ENCODE measurements at regions not wholly inside any gene's neighbourhood (a gene's known extent, or its start where the extent isn't known, plus 50 kb on each side); places are given as distances from the start of the nearest gene placed in this dataset.

DNA sequence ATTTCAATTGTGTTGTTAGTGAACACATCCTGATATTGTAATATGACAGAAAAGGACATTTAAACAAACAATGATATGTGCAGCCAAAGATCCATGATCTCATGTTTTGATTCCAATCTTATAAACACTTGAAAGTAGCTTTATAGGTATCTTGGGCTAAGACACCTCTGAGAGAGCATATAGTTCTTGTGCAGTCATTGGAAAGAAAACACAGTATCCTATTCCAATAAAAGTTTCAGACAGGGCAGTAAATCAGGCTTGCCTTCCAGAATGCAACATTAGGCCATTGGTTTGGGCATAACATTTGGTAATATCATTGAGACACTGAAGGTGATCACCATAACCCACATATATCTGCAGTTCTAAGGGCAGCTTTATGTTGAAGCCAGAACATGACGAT lies 188.3 kb upstream of the HCCS start:
- H3K23ac ChIP-seq (ENCODE audit: low read length), result no peak overlapping the region
- no peaks in the 10 kb centered on the region for H3K27me3 ChIP-seq (ENCODE audit: insufficient read depth, low read length)
- H2AK5ac ChIP-seq (ENCODE audit: low read length), result no peak overlapping the region
- no peak overlapping the region for H3K9ac ChIP-seq (ENCODE audit: low read length)
- H4K91ac ChIP-seq (ENCODE audit: low read depth, low read length), result no peak overlapping the region
- no peaks in the 10 kb centered on the region for H3K9me3 ChIP-seq (ENCODE audit: insufficient read depth, low read depth, low read length)
- no peak overlapping the region for H2BK5ac ChIP-seq (ENCODE audit: low read depth, low read length, poor library complexity)
- H3K79me1 ChIP-seq (ENCODE audit: low read length), result no peaks in the 10 kb centered on the region
- H3K36me3 ChIP-seq (ENCODE audit: control insufficient read depth in 1 of 2, insufficient read depth in 2 of 2, low read length in 2 of 2), result no peaks in the 10 kb centered on the region
- WGBS (ENCODE audit: extremely low coverage, insufficient coverage, insufficient read length), result no CpG with 5 or more reads among the region's 1 CpG
- H3K27ac ChIP-seq (ENCODE audit: low read depth, low read length), result no peak overlapping the region
- no peak overlapping the region for H3K4me2 ChIP-seq (ENCODE audit: low read length)
- H3K18ac ChIP-seq (ENCODE audit: low read length), result no peak overlapping the region
- no peak overlapping the region for H2AFZ ChIP-seq (ENCODE audit: insufficient read depth, low read length, poor library complexity)
- DNase-seq, result no peak
- H3K4me3 ChIP-seq (ENCODE audit: low read depth, low read length), result no peak overlapping the region
- H4K12ac ChIP-seq (ENCODE audit: low read depth, low read length), result no peak overlapping the region
- H4K8ac ChIP-seq (ENCODE audit: low read depth, low read length), result no peak overlapping the region
- H3K14ac ChIP-seq (ENCODE audit: low read length), result no peak overlapping the region
- peaks cover 2 to 4% of the 10 kb centered on the region in 2 experiments for H3K4me1 ChIP-seq (ENCODE audit: control insufficient read depth in 1 of 2, insufficient read depth in 2 of 2, low read length in 2 of 2)
- H2BK12ac ChIP-seq (ENCODE audit: low read length), result no peak overlapping the region
- no peak overlapping the region for H2BK120ac ChIP-seq (ENCODE audit: insufficient read depth, low read length, poor library complexity)
- H3K79me2 ChIP-seq (ENCODE audit: control insufficient read depth, insufficient read depth, low read length, poor library complexity), result peaks cover 1% of the 10 kb centered on the region
- H3K4ac ChIP-seq (ENCODE audit: low read depth, low read length), result no peak overlapping the region

DNA sequence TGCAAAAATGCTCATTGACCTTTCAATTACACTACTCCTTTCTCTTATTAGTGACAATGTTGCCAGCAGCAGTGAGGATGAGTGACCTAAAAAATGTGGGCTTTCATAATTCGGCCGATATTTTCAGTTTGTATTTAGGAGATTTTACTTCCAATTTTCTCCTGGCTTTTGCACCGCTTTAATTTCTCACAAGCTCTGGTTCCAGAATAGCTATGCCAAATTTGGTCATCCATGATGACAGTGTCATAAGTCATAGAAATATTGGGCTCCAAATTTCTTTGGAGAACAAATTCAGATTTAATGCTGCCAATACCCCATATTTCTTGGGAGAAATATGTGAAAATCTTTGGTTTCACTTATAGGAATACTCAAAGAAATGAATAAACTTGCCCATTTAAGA lies 187.7 kb upstream of the HCCS start:
- Histone ChIP-seq H3K79me1 (ENCODE audit: low read length) (no peaks in the 10 kb centered on the region), H3K4me2 (ENCODE audit: low read length) (no peak overlapping the region), H2BK12ac (ENCODE audit: low read length) (no peak overlapping the region), H4K91ac (ENCODE audit: low read depth, low read length) (no peak overlapping the region), H3K4me3 (ENCODE audit: low read depth, low read length) (no peak overlapping the region), H3K27me3 (ENCODE audit: insufficient read depth, low read length) (no peaks in the 10 kb centered on the region), H2BK120ac (ENCODE audit: insufficient read depth, low read length, poor library complexity) (no peak overlapping the region), H3K4ac (ENCODE audit: low read depth, low read length) (no peak overlapping the region), H3K18ac (ENCODE audit: low read length) (no peak overlapping the region), H3K9ac (ENCODE audit: low read length) (no peak overlapping the region), H3K36me3 (ENCODE audit: control insufficient read depth in 1 of 2, insufficient read depth in 2 of 2, low read length in 2 of 2) (no peaks in the 10 kb centered on the region), H4K12ac (ENCODE audit: low read depth, low read length) (no peak overlapping the region), H3K23ac (ENCODE audit: low read length) (no peak overlapping the region), H3K79me2 (ENCODE audit: control insufficient read depth, insufficient read depth, low read length, poor library complexity) (peaks cover 1% of the 10 kb centered on the region), H2BK5ac (ENCODE audit: low read depth, low read length, poor library complexity) (no peak overlapping the region), H3K9me3 (ENCODE audit: insufficient read depth, low read depth, low read length) (no peaks in the 10 kb centered on the region), H2AK5ac (ENCODE audit: low read length) (no peak overlapping the region), H3K14ac (ENCODE audit: low read length) (no peak overlapping the region), H3K27ac (ENCODE audit: low read depth, low read length) (no peak overlapping the region), H3K4me1 (ENCODE audit: control insufficient read depth in 1 of 2, insufficient read depth in 2 of 2, low read length in 2 of 2) (peaks cover 2 to 4% of the 10 kb centered on the region in 2 experiments), H4K8ac (ENCODE audit: low read depth, low read length) (no peak overlapping the region), H2AFZ (ENCODE audit: insufficient read depth, low read length, poor library complexity) (no peak overlapping the region)
- DNase-seq, result no peak
- WGBS (ENCODE audit: extremely low coverage, insufficient coverage, insufficient read length), result no CpG with 5 or more reads among the region's 3 CpGs

DNA sequence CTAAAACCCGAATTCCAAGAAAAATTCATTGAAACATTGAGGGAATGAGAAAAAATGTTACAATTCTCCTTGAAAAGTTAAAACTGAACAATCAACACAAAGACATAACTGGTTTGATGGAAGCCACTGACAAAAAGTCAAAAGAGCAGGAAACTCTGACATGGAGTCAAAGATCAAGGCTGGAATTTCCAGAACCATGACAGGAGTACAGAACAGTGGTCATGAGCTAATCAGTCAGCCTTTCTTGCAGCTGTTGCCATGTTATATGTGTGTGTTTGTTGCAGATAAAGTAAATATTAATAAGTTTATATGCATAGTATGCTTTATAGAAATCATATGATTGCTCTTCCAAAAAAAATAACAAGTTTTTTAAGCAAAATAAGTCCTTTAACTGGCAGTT lies 184.7 kb upstream of the HCCS start:
- Histone ChIP-seq H3K14ac (ENCODE audit: low read length) (no peak overlapping the region), H2BK12ac (ENCODE audit: low read length) (no peak overlapping the region), H3K4me3 (ENCODE audit: low read depth, low read length) (no peak overlapping the region), H3K4me2 (ENCODE audit: low read length) (no peak overlapping the region), H4K12ac (ENCODE audit: low read depth, low read length) (no peak overlapping the region), H3K36me3 (ENCODE audit: control insufficient read depth in 1 of 2, insufficient read depth in 2 of 2, low read length in 2 of 2) (no peaks in the 10 kb centered on the region), H2BK120ac (ENCODE audit: insufficient read depth, low read length, poor library complexity) (no peak overlapping the region), H3K79me2 (ENCODE audit: control insufficient read depth, insufficient read depth, low read length, poor library complexity) (peaks cover 1% of the 10 kb centered on the region), H3K27me3 (ENCODE audit: insufficient read depth, low read length) (no peaks in the 10 kb centered on the region), H4K8ac (ENCODE audit: low read depth, low read length) (no peak overlapping the region), H3K4me1 (ENCODE audit: control insufficient read depth in 1 of 2, insufficient read depth in 2 of 2, low read length in 2 of 2) (peaks cover 2 to 4% of the 10 kb centered on the region in 2 experiments), H3K79me1 (ENCODE audit: low read length) (no peaks in the 10 kb centered on the region), H3K4ac (ENCODE audit: low read depth, low read length) (no peak overlapping the region), H3K9me3 (ENCODE audit: insufficient read depth, low read depth, low read length) (no peaks in the 10 kb centered on the region), H2BK5ac (ENCODE audit: low read depth, low read length, poor library complexity) (no peak overlapping the region), H3K27ac (ENCODE audit: low read depth, low read length) (no peak overlapping the region), H3K23ac (ENCODE audit: low read length) (no peak overlapping the region), H2AK5ac (ENCODE audit: low read length) (no peak overlapping the region), H4K91ac (ENCODE audit: low read depth, low read length) (no peak overlapping the region), H3K9ac (ENCODE audit: low read length) (no peak overlapping the region), H3K18ac (ENCODE audit: low read length) (no peak overlapping the region), H2AFZ (ENCODE audit: insufficient read depth, low read length, poor library complexity) (no peak overlapping the region)
- WGBS (ENCODE audit: extremely low coverage, insufficient coverage, insufficient read length), result no CpG with 5 or more reads among the region's 1 CpG
- no peak for DNase-seq

DNA sequence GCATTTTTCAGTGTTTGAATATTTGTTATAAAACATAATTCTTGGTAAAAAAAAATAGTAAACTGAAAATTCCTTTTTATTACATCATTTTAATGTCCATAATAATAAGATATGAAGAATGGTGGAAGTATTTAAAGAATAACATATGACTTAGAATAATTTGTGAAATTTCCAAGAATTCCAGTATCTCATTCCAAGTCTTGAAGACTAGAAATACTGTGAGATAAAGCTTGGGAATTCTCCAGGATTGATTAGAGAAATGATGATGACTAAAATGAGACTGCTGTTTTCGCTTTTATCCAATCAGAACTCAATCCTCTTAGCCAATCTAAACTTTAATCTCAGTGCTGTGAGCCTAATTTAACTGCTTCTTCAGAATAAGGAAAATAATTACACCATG lies 184.2 kb upstream of the HCCS start:
- no peak overlapping the region for H3K4me2 ChIP-seq (ENCODE audit: low read length)
- H3K9ac ChIP-seq (ENCODE audit: low read length), result no peak overlapping the region
- H4K12ac ChIP-seq (ENCODE audit: low read depth, low read length), result no peak overlapping the region
- no peak overlapping the region for H3K14ac ChIP-seq (ENCODE audit: low read length)
- H2BK12ac ChIP-seq (ENCODE audit: low read length), result no peak overlapping the region
- no peak for DNase-seq
- H3K4ac ChIP-seq (ENCODE audit: low read depth, low read length), result no peak overlapping the region
- H2BK120ac ChIP-seq (ENCODE audit: insufficient read depth, low read length, poor library complexity), result no peak overlapping the region
- no peaks in the 10 kb centered on the region for H3K27me3 ChIP-seq (ENCODE audit: insufficient read depth, low read length)
- no peak overlapping the region for H2BK5ac ChIP-seq (ENCODE audit: low read depth, low read length, poor library complexity)
- H3K9me3 ChIP-seq (ENCODE audit: insufficient read depth, low read depth, low read length), result no peaks in the 10 kb centered on the region
- no peak overlapping the region for H4K91ac ChIP-seq (ENCODE audit: low read depth, low read length)
- no peak overlapping the region for H2AFZ ChIP-seq (ENCODE audit: insufficient read depth, low read length, poor library complexity)
- H3K4me1 ChIP-seq (ENCODE audit: control insufficient read depth in 1 of 2, insufficient read depth in 2 of 2, low read length in 2 of 2), result peaks cover 2 to 4% of the 10 kb centered on the region in 2 experiments
- H3K23ac ChIP-seq (ENCODE audit: low read length), result no peak overlapping the region
- H3K79me1 ChIP-seq (ENCODE audit: low read length), result no peaks in the 10 kb centered on the region
- no peak overlapping the region for H4K8ac ChIP-seq (ENCODE audit: low read depth, low read length)
- H3K18ac ChIP-seq (ENCODE audit: low read length), result no peak overlapping the region
- H3K4me3 ChIP-seq (ENCODE audit: low read depth, low read length), result no peak overlapping the region
- no CpG with 5 or more reads among the region's 1 CpG for WGBS (ENCODE audit: extremely low coverage, insufficient coverage, insufficient read length)
- no peaks in the 10 kb centered on the region for H3K36me3 ChIP-seq (ENCODE audit: control insufficient read depth in 1 of 2, insufficient read depth in 2 of 2, low read length in 2 of 2)
- H3K79me2 ChIP-seq (ENCODE audit: control insufficient read depth, insufficient read depth, low read length, poor library complexity), result peaks cover 1% of the 10 kb centered on the region
- no peak overlapping the region for H2AK5ac ChIP-seq (ENCODE audit: low read length)
- H3K27ac ChIP-seq (ENCODE audit: low read depth, low read length), result no peak overlapping the region

Measured in trophoblast cell (in vitro differentiated cells and primary cell).